NCI-H1105 (cell line): ENCODE measurements at regions not wholly inside any gene's neighbourhood (a gene's known extent, or its start where the extent isn't known, plus 50 kb on each side); places are given as distances from the start of the nearest gene placed in this dataset.
"Not testable (repeated sequence)": the region's sequence is repeated elsewhere in the genome, so short reads cannot be mapped to it uniquely, and the experiment has no call there.

Experiments used
- DNase-seq: peaks from one replicate; lab custom pipeline; 2025; lab: John Stamatoyannopoulos, UW

DNA sequence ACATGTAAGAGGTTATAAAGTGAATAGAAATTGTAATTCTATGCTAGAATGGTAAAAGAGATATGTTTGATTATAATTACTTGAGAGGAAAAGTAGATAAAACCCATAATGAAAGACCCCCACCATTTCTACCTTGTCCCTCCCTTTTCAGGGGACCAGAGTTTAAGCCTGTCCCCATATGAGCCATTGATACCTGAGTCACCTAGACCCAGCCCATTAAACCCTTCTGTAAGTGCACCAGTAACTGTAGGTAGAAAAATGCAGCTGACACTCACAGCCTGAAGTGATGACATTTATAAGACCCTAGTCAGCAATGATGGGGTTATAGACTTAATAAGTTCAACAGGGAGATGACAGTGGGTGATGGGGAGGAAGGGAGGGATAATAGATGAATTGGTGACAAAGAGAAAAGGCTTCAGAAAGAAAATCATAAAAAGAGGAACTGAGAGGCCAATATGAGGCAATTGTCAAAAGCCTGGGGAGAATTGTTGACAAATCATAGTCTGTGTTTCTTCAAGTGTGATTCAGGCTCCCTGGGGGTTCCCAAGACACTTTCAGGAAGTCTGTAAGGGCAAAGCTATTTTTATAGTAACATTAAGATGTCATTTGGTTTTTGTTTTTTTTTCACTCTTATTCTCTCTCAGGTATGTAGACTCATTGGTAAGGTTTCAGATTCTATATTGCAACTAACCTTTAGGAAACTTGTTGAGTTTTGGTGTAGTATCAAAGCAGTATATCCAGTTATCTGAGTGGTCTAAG is 544.2 kb downstream of the SATB2 start:
- no peak for DNase-seq

DNA sequence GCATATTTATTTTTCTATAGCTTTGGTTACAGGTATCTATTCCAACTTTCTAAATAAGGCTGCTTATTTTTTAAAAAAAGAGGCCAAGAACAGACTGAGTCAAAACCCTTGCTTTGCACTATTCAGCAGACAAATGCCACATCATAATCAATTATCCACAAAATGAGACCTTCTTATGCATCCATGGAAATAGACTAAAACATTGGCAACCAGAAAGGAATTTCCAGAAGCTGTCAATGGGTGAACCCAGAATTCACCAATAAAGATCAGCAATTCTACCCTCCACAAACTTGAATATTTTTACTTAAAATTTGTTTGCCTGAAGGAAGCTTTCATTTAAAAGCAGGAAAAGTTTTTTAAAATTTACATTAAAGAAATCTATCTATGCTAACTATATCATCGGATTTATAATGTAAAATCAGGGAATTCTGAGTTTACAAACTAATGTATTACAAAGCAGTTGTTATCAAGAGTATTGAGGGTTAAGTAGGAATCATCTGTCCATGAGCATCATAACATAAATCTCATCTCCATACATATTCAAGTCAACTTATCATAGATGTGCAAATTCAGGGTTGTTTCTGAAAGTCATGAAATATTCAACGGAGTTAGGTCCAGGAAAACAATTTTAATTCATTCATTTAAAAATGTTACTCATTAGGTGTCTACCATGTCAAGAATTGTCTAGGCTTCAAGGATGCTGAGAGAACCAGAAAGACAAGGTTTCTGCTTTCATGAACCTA is 548.0 kb downstream of the SATB2 start:
- DNase-seq = no peak

DNA sequence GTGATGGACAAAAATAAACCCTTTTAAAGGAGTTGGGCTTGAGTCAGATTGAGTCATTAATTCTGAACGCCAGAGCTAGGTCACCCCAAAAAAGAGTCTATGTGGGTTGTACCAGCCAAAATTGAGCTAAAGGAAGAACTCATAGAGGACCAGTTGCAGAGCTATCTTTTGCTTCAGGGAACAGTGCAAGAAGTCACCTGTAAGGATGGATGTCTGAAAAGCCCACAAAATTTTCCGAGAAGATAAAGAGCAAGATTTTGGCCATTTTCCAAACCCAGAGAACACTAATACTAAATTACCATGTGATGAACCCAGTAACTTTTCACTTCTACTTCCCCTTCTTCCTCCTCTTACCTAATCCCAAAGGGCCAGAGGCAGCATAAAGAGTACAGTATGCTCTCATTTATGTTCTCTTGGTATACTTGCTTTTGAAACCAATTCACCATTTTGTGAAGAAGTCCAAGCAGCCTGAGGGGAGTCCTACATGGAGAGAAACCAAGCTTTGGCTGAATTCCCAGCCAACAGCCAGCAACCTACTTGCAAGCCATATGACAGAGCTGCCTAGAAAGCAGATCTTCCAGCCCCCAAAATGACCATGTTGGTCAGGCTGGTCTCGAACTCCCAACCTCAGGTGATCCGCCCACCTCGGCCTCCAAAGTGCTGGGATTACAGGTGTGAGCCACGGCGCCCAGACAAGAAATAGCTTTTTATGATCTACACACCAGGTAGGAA is 551.7 kb downstream of the SATB2 start:
- no peak for DNase-seq

DNA sequence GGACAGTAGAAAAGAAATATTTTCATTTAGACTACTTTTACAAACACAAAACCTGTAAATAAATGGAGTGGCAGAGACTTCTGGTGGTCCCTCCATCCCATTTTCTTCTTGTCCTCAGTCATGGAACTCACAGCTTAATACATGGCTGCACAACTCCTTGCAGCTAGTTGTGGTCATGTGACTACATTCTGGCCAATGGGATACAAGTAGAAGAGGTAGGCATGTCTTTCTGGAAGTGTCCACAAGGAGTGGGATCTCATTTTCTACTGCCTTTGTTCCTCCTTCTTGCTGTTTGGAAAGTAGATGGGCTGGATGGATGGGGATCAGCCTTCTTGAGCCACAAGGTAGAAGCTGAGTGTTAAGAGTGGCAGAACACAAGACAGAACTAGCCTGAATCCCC is 555.8 kb downstream of the SATB2 start:
- no peak for DNase-seq

DNA sequence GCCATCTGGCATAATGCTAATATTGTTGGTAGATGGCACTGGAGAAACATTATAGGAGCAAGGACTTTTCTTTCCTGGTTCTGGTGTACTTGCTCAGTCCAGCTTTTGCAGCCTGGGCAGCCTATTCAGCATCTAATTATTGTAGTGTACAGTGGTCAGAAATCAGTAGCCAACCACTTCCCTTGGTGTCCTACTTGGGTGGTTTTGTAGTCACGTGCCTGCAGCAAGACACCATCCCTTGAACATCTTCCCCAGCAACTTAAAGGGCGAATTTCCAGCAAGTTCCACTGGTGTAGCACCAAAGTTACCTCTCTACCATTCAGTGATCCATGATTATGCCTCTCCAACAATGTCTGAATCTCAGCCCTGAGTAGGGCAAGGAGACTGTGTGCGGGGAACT is 557.6 kb downstream of the SATB2 start:
- DNase-seq = no peak

DNA sequence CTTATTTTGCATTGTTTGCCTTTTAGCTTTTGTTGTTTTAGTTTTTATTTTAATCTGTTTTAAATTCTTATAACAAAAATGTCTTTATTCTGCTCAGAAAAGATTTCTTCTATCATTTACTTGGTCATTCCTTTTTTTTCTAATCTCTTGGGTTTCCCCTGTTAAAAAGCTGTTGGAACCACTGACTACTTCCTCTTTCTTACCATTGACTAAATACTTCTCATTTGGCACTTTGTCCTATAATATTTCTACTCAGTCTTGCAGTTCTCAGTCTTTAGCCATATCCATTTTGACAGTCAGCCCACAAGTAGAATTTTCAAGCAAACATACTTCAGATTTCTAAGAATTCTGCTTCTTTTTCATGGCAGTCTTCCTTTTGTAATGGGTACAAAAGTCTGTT is 567.2 kb downstream of the SATB2 start:
- DNase-seq = no peak

DNA sequence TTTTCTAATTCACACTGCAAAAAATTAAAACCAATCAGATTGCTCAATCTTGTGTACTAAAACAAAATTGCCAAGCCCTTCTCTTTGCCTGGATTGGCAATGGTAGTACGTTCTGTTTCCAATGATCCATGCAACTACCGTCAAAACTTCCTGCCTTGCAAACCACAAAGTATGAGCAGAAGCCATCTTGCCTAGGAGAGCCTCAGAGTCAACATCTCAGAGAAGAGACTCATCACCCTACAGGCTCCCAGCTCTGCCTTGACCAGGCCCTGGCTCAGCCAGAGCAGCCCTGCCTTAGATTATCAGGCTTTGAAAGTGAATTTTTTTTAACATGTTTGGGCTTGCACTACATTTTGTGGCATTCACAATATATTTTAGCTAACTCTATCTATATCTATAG is 574.1 kb downstream of the SATB2 start:
- DNase-seq = no peak

DNA sequence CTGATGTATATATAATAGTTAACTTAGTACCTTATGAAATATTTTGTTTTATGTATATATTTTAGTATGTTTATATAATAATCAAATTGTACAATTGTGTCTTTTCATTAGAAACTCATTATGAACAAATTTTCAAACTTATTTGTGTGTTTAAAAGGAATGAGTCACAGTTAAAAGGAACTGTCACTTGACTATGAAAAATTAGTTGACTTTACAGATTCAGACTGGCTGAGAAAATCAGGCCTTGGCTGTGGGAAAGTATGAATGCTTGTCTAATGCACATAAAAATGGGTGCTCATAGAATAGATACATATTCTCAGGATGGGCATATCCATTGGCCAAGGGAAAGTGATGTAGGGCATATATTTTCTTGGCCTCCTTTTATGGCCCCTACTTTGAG is 576.8 kb downstream of the SATB2 start:
- no peak for DNase-seq

DNA sequence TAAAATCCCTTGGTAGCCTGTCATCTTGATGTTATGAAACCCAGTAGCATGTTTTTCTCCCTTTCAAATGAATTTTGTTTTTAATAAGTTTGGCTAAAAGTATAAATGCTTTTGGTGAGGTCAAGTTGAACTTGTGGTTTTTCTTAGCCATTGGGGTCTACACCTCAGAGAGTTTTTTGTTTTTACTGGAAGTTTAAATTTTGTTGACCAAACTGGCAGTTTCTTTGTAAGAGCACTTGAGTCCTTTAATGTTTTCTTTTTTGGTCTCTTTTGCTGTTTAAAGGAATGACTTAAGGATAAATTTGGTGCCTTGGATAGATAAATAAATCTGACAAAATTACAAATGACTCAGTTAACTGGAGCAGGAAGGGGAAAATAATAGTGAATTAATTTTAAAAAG is 577.3 kb downstream of the SATB2 start:
- no peak for DNase-seq

DNA sequence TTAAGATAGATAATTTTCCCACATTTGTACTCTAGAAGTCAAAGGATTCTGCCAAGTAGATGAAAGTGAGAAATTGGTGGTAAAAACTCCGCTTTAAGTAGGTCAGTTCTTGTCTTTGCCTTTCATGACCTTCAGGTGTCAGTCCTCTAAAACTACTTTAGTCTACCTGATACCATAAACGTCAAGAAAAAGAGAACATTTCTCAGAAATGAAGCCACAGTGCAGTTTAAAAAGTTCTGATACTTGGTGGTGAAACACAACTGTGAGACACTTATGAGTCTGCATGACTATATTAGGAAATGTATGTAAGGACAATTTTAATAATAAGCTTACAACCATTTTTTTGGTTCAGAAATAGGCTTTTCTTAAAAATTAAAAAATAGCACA is 583.3 kb downstream of the SATB2 start:
- no peak for DNase-seq

DNA sequence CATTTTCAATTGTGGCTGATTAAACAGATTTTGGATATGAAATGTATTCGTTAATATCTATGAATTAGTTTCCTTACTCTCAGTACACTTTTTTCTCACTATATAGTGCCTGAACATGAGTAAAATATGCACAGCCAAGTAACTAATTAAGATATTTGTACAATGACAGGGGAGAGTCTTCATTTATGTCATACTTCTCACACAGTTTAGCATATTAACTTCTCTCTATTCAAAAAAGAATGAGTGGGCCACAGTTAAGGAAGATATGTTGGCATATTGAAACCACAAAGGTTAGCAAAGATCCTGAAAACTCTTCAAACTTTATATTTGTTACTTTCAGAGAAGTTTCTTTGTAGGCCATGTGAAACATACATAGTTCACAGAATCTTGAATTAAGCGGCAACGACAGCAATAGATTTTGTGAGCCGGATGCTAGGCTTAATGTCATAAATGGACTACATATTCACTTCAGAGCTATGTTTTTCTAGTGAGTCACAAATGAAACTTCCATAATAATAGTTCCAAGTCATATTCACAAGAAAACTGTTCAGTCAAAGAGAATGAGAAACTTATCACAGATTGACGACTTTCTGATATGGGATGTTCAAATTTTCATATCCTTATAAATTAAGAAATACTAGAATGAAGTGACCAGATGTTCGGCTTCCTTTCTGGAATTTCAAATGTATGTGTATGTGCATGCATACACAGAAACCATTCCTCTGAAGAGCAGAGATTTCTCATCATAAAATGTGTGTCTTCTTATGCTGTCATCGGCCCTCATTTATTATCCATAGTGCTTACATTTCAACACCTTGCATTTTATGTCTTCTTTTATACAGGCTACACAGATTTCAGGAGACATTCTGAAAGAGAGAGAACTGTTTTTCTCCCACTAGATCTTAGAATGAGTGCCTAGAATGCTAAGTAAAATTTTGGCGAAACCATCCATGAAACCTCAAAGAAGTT is 584.0 kb downstream of the SATB2 start:
- DNase-seq = no peak

DNA sequence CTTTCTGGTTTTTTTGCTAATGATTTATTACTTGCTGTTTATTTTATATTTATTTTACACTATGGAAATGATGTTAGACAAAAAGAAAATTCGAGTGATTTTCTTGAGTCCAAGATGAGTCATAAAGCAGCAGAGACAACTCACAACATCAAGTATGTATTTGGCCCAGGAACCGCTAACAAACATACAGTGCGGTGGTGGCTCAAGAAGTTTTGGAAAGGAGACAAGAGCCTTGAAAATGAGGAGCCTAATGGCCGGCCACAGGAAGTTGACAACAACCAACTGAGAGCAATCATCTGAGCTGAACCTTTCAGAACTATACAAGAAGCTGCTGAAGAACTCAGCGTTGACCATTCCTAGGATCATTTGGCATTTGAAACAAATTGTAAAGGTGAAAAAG is 594.1 kb downstream of the SATB2 start:
- no peak for DNase-seq

DNA sequence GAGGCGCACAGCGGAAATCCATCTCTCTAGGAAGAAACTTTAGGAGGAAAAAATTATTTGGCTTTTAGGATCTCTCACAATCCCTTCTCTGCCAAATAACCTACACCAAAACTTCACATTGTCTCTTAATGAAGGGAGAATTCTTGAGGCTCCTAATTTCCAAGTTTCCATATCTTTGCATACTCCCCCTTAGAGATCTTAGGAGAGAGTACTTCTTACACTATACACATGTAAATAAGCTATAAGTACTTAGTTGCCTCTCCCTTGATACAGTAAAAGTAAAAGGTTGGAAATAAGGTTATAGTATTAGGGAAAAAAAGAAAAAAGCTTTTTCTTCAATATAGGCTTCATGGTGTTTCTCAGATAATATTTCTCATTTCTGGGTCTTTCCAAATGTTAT is 596.7 kb downstream of the SATB2 start:
- no peak for DNase-seq

DNA sequence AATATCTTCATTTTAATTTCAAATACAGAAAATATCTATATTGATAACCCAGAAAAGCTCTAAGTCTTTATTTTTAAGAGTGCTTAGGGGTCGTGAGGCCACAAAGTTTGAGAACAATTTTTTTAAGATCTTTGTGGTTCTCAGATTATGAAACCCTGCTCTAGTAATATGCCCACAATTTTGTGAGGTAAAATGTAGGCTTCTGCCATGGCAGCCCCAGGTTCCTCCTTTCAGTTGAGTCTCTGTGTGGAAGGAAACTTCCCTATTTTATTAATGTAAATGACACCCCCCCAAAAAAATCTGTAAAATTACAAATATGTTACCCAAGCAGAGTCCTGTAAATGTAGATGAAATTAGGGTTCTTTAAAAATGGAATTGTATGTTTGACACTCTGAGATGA is 600.5 kb downstream of the SATB2 start:
- no peak for DNase-seq

DNA sequence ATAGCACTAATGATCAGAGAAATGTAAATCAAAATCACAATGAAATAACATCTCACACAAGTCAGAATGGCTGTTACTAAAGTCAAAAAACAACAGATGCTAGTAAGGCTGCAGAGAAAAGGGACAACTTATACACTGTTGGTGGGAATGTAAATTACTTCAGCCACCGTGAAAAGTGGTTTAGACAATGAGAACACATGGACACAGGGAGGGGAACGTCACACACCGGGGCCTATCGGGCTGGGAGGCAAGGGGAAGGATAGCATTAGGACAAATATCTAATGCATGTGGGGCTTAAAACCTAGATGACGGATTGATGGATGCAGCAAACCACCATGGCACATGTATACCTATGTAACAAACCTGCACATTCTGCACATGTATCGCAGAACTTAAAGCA is 602.0 kb downstream of the SATB2 start:
- DNase-seq = not testable (repeated sequence)

DNA sequence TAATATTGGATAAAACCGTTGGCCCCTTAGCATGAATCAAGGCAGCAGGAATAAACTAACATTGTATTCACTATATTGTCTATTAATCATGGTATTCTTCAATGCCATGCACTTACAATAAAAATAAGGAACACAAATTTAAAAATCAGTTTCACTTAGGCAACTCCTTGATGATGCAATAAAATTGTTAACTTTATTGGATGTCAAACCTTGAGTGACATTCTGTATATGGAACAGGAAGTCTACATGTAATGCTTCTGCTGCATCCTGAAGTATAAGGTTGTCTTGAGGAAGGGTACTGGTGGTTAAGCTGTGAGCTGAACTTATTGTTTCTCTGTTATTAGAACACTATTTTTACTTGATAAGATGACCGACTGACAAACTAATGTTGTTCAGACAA is 605.5 kb downstream of the SATB2 start:
- no peak for DNase-seq

DNA sequence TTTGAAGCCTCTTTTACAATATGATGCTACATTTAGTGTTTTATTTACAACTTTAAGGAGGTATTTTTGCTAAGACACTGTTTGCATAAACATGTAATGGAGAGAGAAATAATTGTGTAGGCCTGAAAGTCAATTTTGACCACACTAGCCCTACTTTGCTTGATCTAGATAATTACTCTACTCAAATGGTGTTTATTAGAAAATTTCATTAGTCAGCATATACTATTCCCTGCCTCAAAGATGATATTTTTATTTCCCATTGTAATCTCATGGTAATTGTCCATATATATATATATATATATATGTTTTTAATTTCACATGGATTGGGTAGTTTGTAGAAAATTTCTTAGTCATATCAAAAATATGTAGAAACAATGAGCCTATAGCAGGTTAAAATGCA is 632.2 kb downstream of the SATB2 start:
- DNase-seq = no peak

DNA sequence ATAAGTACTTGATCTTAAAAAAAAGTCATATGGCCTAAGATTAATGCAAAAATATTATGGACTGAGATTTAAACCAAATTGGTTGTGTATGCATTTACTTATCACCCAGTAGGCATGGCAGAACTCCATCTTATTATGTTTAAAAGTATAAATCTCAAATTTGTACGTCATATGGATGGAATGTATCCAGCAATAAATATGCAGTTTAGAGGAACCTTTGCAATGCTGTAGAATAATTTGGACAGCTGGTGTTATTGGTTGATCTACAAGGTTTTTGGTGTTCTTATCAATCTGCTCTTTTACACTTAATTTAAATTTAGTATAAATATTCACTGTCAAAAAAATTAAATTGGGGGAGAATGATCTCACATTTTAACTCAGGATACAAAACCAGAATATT is 640.2 kb downstream of the SATB2 start:
- no peak for DNase-seq

DNA sequence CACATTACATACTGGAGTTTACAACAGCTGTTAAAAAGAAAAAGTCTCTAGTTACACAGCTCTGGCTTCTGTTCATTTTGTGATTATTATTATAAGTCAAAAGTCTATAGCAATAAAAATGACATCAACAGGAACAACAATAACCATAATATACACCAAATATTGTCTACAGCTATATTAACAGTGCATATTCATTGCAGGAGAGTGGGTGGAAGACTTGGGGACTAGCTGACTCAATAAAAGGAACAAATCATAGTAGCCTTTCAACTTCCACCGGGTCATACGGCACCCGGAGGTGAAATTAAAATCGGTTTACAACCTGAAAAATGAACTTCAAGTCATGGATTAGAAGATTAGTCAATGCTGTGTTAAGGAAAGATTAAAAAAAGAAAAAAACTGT is 642.1 kb downstream of the SATB2 start:
- DNase-seq = no peak

DNA sequence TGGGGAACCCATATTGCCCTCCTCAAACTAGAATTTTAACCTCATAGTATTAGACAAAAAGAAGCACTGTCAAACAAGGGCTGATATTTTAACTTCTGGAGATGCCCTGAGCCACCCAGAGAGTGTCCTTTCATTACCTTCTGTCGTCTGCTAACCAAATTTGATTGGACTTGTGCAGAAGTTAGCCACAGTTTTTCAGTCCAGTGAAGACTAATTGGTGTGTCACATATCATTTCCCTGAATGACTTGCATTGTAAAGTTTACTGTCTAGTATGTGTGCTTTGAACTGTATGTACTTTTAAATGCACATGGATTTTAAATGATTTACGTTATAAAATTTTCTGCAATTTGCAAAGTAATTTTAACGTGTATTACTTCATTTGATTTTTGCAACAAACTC is 646.5 kb downstream of the SATB2 start:
- DNase-seq = no peak

DNA sequence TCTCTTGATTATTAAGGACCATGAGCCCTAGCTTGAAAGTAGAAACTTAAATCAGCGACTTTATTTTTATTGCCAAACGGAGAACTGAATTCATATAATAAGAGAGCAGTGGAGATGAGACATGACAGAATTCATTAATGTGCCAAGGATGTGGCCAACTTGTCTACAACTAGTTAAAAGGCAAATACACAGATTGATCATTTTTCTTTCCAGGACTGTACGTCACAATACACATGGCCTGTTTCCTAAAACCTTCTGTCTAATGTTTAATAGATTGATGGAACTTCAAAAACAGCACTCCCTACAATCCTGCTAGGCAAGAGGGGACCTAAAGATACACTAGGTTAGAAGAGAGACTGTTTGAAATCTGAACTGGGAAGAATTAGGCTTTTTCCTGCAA is 647.8 kb downstream of the SATB2 start:
- no peak for DNase-seq

DNA sequence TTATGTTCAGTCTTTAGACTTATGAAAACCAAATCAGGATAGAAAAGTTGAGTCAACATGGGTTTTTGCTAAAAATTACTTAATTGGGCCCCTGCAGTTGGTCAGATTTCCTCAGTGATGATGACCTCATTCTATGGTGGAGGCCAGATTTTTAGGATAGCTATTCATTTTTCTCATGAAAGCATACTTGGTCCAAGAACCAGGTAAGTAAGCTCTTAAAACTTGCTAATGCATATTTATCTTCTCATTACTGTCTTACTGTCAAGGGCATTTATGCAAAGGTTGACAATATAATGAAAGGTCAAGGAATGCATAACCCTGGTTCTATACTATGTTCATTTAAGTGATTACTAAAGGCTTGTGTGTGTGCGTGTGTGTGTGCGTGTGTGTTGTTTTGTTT is 650.6 kb downstream of the SATB2 start:
- DNase-seq = no peak
